ENCODE measurements at regions not wholly inside any gene's neighbourhood (a gene's known extent, or its start where the extent isn't known, plus 50 kb on each side); places are given as distances from the start of the nearest gene placed in this dataset.
"Not testable (repeated sequence)": the region's sequence is repeated elsewhere in the genome, so short reads cannot be mapped to it uniquely, and the experiment has no call there.

- ATAC-seq (ENCODE audit: low read depth); intact Hi-C loops (cut with micrococcal nuclease); H3K4me1 Mint-ChIP-seq; CTCF ChIA-PET; H3K9me3 Mint-ChIP-seq; POLR2A ChIA-PET; H3K27ac Mint-ChIP-seq; H3K36me3 Mint-ChIP-seq (ENCODE audit: low read depth); H3K4me3 Mint-ChIP-seq; DNase-seq; H3K27me3 Mint-ChIP-seq: not testable (repeated sequence)
Measured at GRCh38 chr14:106480287-106480686, 953.9 kb downstream of the TMEM121 start.

- ATAC-seq (ENCODE audit: low read depth); H3K27ac Mint-ChIP-seq; H3K9me3 Mint-ChIP-seq; H3K4me1 Mint-ChIP-seq; POLR2A ChIA-PET; intact Hi-C loops (cut with micrococcal nuclease); DNase-seq; H3K36me3 Mint-ChIP-seq (ENCODE audit: low read depth); CTCF ChIA-PET; H3K4me3 Mint-ChIP-seq; H3K27me3 Mint-ChIP-seq: not testable (repeated sequence)
Measured at GRCh38 chr14:106482213-106482612, 955.8 kb downstream of the TMEM121 start.

- Mint-ChIP-seq H3K4me3 (no peak overlapping the region), H3K4me1 (no peaks in the 10 kb centered on the region), H3K9me3 (peaks cover 4% of the 10 kb centered on the region), H3K27me3 (no peaks in the 10 kb centered on the region), H3K36me3 (ENCODE audit: low read depth) (no peaks in the 10 kb centered on the region), H3K27ac (no peak overlapping the region)
- ATAC-seq (ENCODE audit: low read depth): no peak
- ChIA-PET CTCF (interaction anchor here (1.1 kb wide), 1 partner anchor 18 kb away, joined by 4 read pairs; no protein-coding TSS in a partner anchor), POLR2A (no interaction called here)
- DNase-seq: no peak
- no peak for TF ChIP-seq CTCF (IDR thresholded peaks at IDR 0.05)
- intact Hi-C loops (cut with micrococcal nuclease): no loop called here
Measured at GRCh38 chr14:106487600-106487999, 961.2 kb downstream of the TMEM121 start.

GRCh38 chr14:106488291-106488690 lies 961.9 kb downstream of the TMEM121 start:
- no peak for TF ChIP-seq CTCF (IDR thresholded peaks at IDR 0.05)
- no peak for ATAC-seq (ENCODE audit: low read depth)
- no peaks in the 10 kb centered on the region for H3K36me3 Mint-ChIP-seq (ENCODE audit: low read depth)
- no peak overlapping the region for H3K4me3 Mint-ChIP-seq
- ChIA-PET CTCF (interaction anchor here (1.1 kb wide), 1 partner anchor 19 kb away, joined by 4 read pairs; no protein-coding TSS in a partner anchor), POLR2A (no interaction called here)
- H3K27me3 Mint-ChIP-seq: no peaks in the 10 kb centered on the region
- no peak overlapping the region for H3K27ac Mint-ChIP-seq
- no peaks in the 10 kb centered on the region for H3K4me1 Mint-ChIP-seq
- intact Hi-C loops (cut with micrococcal nuclease): no loop called here
- H3K9me3 Mint-ChIP-seq: peaks cover 4% of the 10 kb centered on the region
- DNase-seq: no peak

- Mint-ChIP-seq H3K36me3 (ENCODE audit: low read depth) (no peaks in the 10 kb centered on the region), H3K4me1 (peaks cover 5% of the 10 kb centered on the region), H3K4me3 (no peak overlapping the region), H3K9me3 (peaks cover 4% of the 10 kb centered on the region), H3K27me3 (no peaks in the 10 kb centered on the region), H3K27ac (no peak overlapping the region)
- no peak for TF ChIP-seq CTCF (IDR thresholded peaks at IDR 0.05)
- ChIA-PET POLR2A (interaction anchor here (0.6 kb wide), 1 partner anchor 11 kb away, joined by 9 read pairs; no protein-coding TSS in a partner anchor), CTCF (interaction anchor here (2.1 kb wide), 1 partner anchor 19 kb away, joined by 7 read pairs; no protein-coding TSS in a partner anchor)
- ATAC-seq (ENCODE audit: low read depth): no peak
- intact Hi-C loops (cut with micrococcal nuclease): no loop called here
- no peak for DNase-seq
Measured at GRCh38 chr14:106489112-106489881, 962.9 kb downstream of the TMEM121 start.

- TF ChIP-seq CTCF (IDR thresholded peaks at IDR 0.05): no peak
- Mint-ChIP-seq H3K4me1 (peaks cover 14% of the 10 kb centered on the region), H3K4me3 (no peak overlapping the region), H3K27ac (no peak overlapping the region), H3K36me3 (ENCODE audit: low read depth) (no peaks in the 10 kb centered on the region), H3K9me3 (peaks cover 4% of the 10 kb centered on the region), H3K27me3 (no peaks in the 10 kb centered on the region)
- intact Hi-C loops (cut with micrococcal nuclease): no loop called here
- POLR2A ChIA-PET: no interaction called here
- ATAC-seq (ENCODE audit: low read depth) (no peak), DNase-seq (no peak)
- CTCF ChIA-PET: interaction anchor here (1.0 to 2.1 kb wide), 3 partner anchors 11 to 28 kb away, joined by 4 to 7 read pairs (median 4); no protein-coding TSS in a partner anchor
Measured at GRCh38 chr14:106490442-106490841, 964.1 kb downstream of the TMEM121 start.
